ENCODE measurements at regions not wholly inside any gene's neighbourhood (a gene's known extent, or its start where the extent isn't known, plus 50 kb on each side); places are given as distances from the start of the nearest gene placed in this dataset.
"Not testable (repeated sequence)": the region's sequence is repeated elsewhere in the genome, so short reads cannot be mapped to it uniquely, and the experiment has no call there.

- TF ChIP-seq, protein P1, sequence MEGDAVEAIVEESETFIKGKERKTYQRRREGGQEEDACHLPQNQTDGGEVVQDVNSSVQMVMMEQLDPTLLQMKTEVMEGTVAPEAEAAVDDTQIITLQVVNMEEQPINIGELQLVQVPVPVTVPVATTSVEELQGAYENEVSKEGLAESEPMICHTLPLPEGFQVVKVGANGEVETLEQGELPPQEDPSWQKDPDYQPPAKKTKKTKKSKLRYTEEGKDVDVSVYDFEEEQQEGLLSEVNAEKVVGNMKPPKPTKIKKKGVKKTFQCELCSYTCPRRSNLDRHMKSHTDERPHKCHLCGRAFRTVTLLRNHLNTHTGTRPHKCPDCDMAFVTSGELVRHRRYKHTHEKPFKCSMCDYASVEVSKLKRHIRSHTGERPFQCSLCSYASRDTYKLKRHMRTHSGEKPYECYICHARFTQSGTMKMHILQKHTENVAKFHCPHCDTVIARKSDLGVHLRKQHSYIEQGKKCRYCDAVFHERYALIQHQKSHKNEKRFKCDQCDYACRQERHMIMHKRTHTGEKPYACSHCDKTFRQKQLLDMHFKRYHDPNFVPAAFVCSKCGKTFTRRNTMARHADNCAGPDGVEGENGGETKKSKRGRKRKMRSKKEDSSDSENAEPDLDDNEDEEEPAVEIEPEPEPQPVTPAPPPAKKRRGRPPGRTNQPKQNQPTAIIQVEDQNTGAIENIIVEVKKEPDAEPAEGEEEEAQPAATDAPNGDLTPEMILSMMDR (IDR thresholded peaks at IDR 0.05): no peak
- no peak overlapping the region for H3K27ac Mint-ChIP-seq
- H3K27me3 Mint-ChIP-seq: no peaks in the 10 kb centered on the region
- no peaks in the 10 kb centered on the region for H3K4me1 Mint-ChIP-seq (ENCODE audit: low read depth)
- ChIA-PET POLR2A (no interaction called here), CTCF (no interaction called here)
- intact Hi-C loops (cut with micrococcal nuclease): no loop called here
- H3K9me3 Mint-ChIP-seq: peaks cover 4% of the 10 kb centered on the region
- H3K4me3 Mint-ChIP-seq: no peak overlapping the region
- ATAC-seq: no peak
- H3K36me3 Mint-ChIP-seq (ENCODE audit: low read depth): no peaks in the 10 kb centered on the region
- DNase-seq: no peak
Measured at GRCh38 chr2:155547571-155547970, 785.0 kb downstream of the NR4A2 start.

DNA sequence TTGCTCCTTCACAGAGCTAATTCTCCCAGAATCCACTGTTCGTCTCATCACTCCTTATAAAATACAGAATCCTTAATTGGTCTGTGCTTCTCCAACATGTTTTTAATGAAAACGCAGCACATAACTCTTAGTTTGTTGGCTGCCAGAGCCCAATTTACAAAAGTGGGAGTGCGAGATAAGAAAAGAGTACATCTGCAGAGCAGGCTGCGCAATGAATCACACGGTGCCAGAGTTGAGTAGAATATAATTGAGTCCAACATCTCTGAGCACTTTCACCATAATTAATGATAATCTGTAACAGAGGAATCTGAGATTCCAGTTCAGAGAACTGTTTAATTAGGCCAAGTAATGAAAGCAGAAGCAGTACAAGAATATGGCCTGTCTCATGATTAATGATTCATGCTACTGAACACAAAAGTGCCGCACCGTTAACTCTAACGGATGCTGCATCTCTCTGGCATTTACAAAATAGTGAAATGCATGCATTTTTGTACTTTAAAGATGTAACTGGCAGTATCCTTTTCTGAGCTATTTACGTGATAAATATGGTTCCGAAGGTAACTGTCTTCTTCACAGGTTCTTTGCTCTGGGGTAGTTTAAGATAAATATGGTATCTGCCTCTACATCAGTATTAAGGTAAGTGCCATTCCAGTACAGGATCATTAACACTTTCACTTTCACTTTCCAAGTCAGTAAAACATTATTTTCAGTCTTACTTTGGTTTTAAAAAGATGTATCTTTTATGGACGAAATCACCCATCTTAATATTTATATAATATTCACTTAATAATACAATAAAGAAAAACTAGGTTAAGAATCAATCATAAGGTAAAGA, 785.6 kb downstream of the NR4A2 start:
- Mint-ChIP-seq H3K9me3 (peaks cover 4% of the 10 kb centered on the region), H3K27me3 (no peaks in the 10 kb centered on the region), H3K4me3 (no peak overlapping the region), H3K4me1 (ENCODE audit: low read depth) (no peaks in the 10 kb centered on the region), H3K27ac (no peak overlapping the region), H3K36me3 (ENCODE audit: low read depth) (no peaks in the 10 kb centered on the region)
- ATAC-seq (no peak), DNase-seq (no peak)
- ChIA-PET POLR2A (no interaction called here), CTCF (no interaction called here)
- TF ChIP-seq, protein P1 (IDR thresholded peaks at IDR 0.05): no peak
- intact Hi-C loops (cut with micrococcal nuclease): no loop called here

- ATAC-seq; H3K9me3 Mint-ChIP-seq; H3K4me3 Mint-ChIP-seq; CTCF ChIA-PET; DNase-seq; H3K27ac Mint-ChIP-seq; H3K27me3 Mint-ChIP-seq; POLR2A ChIA-PET; intact Hi-C loops (cut with micrococcal nuclease); H3K36me3 Mint-ChIP-seq (ENCODE audit: low read depth); H3K4me1 Mint-ChIP-seq (ENCODE audit: low read depth): not testable (repeated sequence)
Measured at GRCh38 chr2:155539028-155539427, 793.5 kb downstream of the NR4A2 start.

GRCh38 chr2:155528034-155528433, 804.5 kb downstream of the NR4A2 start:
- TF ChIP-seq, protein P1 (IDR thresholded peaks at IDR 0.05): no peak
- ChIA-PET POLR2A (no interaction called here), CTCF (no interaction called here)
- no peaks in the 10 kb centered on the region for H3K27me3 Mint-ChIP-seq
- intact Hi-C loops (cut with micrococcal nuclease): no loop called here
- no peak overlapping the region for H3K4me3 Mint-ChIP-seq
- H3K4me1 Mint-ChIP-seq (ENCODE audit: low read depth): no peaks in the 10 kb centered on the region
- no peaks in the 10 kb centered on the region for H3K36me3 Mint-ChIP-seq (ENCODE audit: low read depth)
- H3K9me3 Mint-ChIP-seq: no peaks in the 10 kb centered on the region
- DNase-seq (no peak), ATAC-seq (no peak)
- no peak overlapping the region for H3K27ac Mint-ChIP-seq

- CTCF ChIA-PET: no interaction called here
- no peaks in the 10 kb centered on the region for H3K4me1 Mint-ChIP-seq (ENCODE audit: low read depth)
Measured at GRCh38 chr2:155525199-155525598, 807.3 kb downstream of the NR4A2 start.

More at GRCh38 chr2:155525199-155525598, 807.3 kb downstream of the NR4A2 start:
- Mint-ChIP-seq H3K27me3 (no peaks in the 10 kb centered on the region), H3K9me3 (no peaks in the 10 kb centered on the region), H3K27ac (no peak overlapping the region), H3K4me3 (no peak overlapping the region), H3K36me3 (ENCODE audit: low read depth) (no peaks in the 10 kb centered on the region)
- intact Hi-C loops (cut with micrococcal nuclease): no loop called here
- DNase-seq (no peak), ATAC-seq (no peak)
- TF ChIP-seq, protein P1 (IDR thresholded peaks at IDR 0.05): no peak
- POLR2A ChIA-PET: no interaction called here
